Glutamatergic neuron (in vitro differentiated cells): ENCODE measurements at regions not wholly inside any gene's neighbourhood (a gene's known extent, or its start where the extent isn't known, plus 50 kb on each side); places are given as distances from the start of the nearest gene placed in this dataset.

Source experiments
- DNase-seq: peaks from one replicate; pipeline ENCODE4 v3.0.0; 2022
- H3K27ac Mint-ChIP-seq: one replicate; pipeline ENCODE4 v1.8.0; 2020; ENCODE audit warnings: mild to moderate bottlenecking, mixed read lengths, inconsistent platforms; ENCODE audit not compliant: unreplicated experiment
- H3K27me3 Mint-ChIP-seq: one replicate; pipeline ENCODE4 v1.8.0; 2020; ENCODE audit warnings: mild to moderate bottlenecking, moderate library complexity, mixed read lengths, inconsistent platforms; ENCODE audit not compliant: unreplicated experiment
- H3K36me3 Mint-ChIP-seq: one replicate; pipeline ENCODE4 v1.8.0; 2020; ENCODE audit warnings: mild to moderate bottlenecking, mixed read lengths, inconsistent platforms; ENCODE audit not compliant: unreplicated experiment
- H3K4me1 Mint-ChIP-seq: one replicate; pipeline ENCODE4 v1.8.0; 2020; ENCODE audit warnings: mild to moderate bottlenecking, low read depth, mixed read lengths, inconsistent platforms; ENCODE audit not compliant: unreplicated experiment
- H3K4me3 Mint-ChIP-seq: one replicate; pipeline ENCODE4 v1.8.0; 2020; ENCODE audit warnings: mild to moderate bottlenecking, mixed read lengths, inconsistent platforms; ENCODE audit not compliant: unreplicated experiment
- H3K9me3 Mint-ChIP-seq: one replicate; pipeline ENCODE4 v1.8.0; 2020; ENCODE audit warnings: mild to moderate bottlenecking, moderate library complexity, mixed read lengths, inconsistent platforms; ENCODE audit not compliant: unreplicated experiment
- CTCF ChIP-seq: fragments of 200-600 bp; sonication (generic); IDR thresholded peaks from one replicate; pipeline ENCODE4 v1.5.0; 2021; ENCODE audit not compliant: partially characterized antibody, unreplicated experiment

GRCh38 chr4:74638001-74638400, 156.3 kb downstream of the BTC start:
- Mint-ChIP-seq H3K4me1 (no peaks in the 10 kb centered on the region), H3K9me3 (no peaks in the 10 kb centered on the region), H3K27me3 (no peaks in the 10 kb centered on the region), H3K36me3 (no peaks in the 10 kb centered on the region), H3K4me3 (no peak overlapping the region), H3K27ac (no peak overlapping the region)
- DNase-seq: no peak
- no peak for TF ChIP-seq CTCF

- no peaks in the 10 kb centered on the region for H3K9me3 Mint-ChIP-seq
- no peak for DNase-seq
- H3K27me3 Mint-ChIP-seq: no peaks in the 10 kb centered on the region
- no peaks in the 10 kb centered on the region for H3K4me1 Mint-ChIP-seq
- H3K27ac Mint-ChIP-seq: no peak overlapping the region
- no peak overlapping the region for H3K4me3 Mint-ChIP-seq
- no peak for TF ChIP-seq CTCF
- H3K36me3 Mint-ChIP-seq: no peaks in the 10 kb centered on the region
These were observed 155.6 kb downstream of the BTC start for GRCh38 chr4:74638689-74639088.

GRCh38 chr4:74640111-74640903, 154.0 kb downstream of the BTC start:
- no peaks in the 10 kb centered on the region for H3K36me3 Mint-ChIP-seq
- H3K27me3 Mint-ChIP-seq: no peaks in the 10 kb centered on the region
- TF ChIP-seq CTCF: no peak
- H3K9me3 Mint-ChIP-seq: no peaks in the 10 kb centered on the region
- H3K27ac Mint-ChIP-seq: no peak overlapping the region
- no peaks in the 10 kb centered on the region for H3K4me1 Mint-ChIP-seq
- no peak overlapping the region for H3K4me3 Mint-ChIP-seq
- no peak for DNase-seq

GRCh38 chr4:74642006-74642405, 152.3 kb downstream of the BTC start:
- Mint-ChIP-seq H3K4me1 (no peaks in the 10 kb centered on the region), H3K9me3 (no peaks in the 10 kb centered on the region), H3K27me3 (peaks cover 2% of the 10 kb centered on the region), H3K36me3 (no peaks in the 10 kb centered on the region), H3K4me3 (no peak overlapping the region), H3K27ac (no peak overlapping the region)
- no peak for DNase-seq
- TF ChIP-seq CTCF: no peak

- Mint-ChIP-seq H3K9me3 (no peaks in the 10 kb centered on the region), H3K4me1 (no peaks in the 10 kb centered on the region), H3K27ac (no peak overlapping the region), H3K36me3 (no peaks in the 10 kb centered on the region), H3K27me3 (peaks cover 2% of the 10 kb centered on the region), H3K4me3 (no peak overlapping the region)
- no peak for TF ChIP-seq CTCF
- no peak for DNase-seq
These were observed 145.1 kb downstream of the BTC start for GRCh38 chr4:74649193-74649592.
